HepG2 (cell line): ENCODE measurements at regions not wholly inside any gene's neighbourhood (a gene's known extent, or its start where the extent isn't known, plus 50 kb on each side); places are given as distances from the start of the nearest gene placed in this dataset.

Experiments used
- ARNTL ChIP-seq: sonication (generic); formaldehyde crosslinking; IDR thresholded peaks from 2 replicates; pipeline ENCODE4 v1.4.0; 2020; ENCODE audit warnings: mild to moderate bottlenecking, missing genetic modification reagents
- BCL3 ChIP-seq: sonication (generic); formaldehyde crosslinking; IDR thresholded peaks from 2 replicates; pipeline ENCODE4 v1.5.1; 2020; ENCODE audit warnings: mild to moderate bottlenecking, missing genetic modification reagents, moderate library complexity
- CBFB ChIP-seq: sonication (generic); formaldehyde crosslinking; IDR thresholded peaks from 2 replicates; pipeline ENCODE4 v1.4.0; 2020; ENCODE audit warnings: missing genetic modification reagents
- FOXP1 ChIP-seq, 2 experiments: fragments of 450-650 bp in 1 of 2; IDR thresholded peaks; 2 replicates each; pipeline ENCODE4 v1.6.1; 2017 to 2018; ENCODE audit warnings: antibody characterized with exemption in 1 of 2
- ONECUT2 ChIP-seq: sonication (generic); formaldehyde crosslinking; IDR thresholded peaks from 2 replicates; pipeline ENCODE4 v1.4.0; 2020; ENCODE audit warnings: missing genetic modification reagents
- RBM22 ChIP-seq: fragments of 200-400 bp; formaldehyde crosslinking; optimal IDR thresholded peaks from 2 replicates; pipeline ENCODE3; 2017; ENCODE audit warnings: mild to moderate bottlenecking, low read length, moderate library complexity
- RXRA ChIP-seq: sonication (generic); formaldehyde crosslinking; IDR thresholded peaks from 2 replicates; pipeline ENCODE4 v1.5.1; 2020; ENCODE audit warnings: missing genetic modification reagents
- SKI ChIP-seq: fragments of 450-650 bp; IDR thresholded peaks from one replicate; pipeline ENCODE4 v1.6.1; 2018; ENCODE audit warnings: mild to moderate bottlenecking; ENCODE audit not compliant: partially characterized antibody
- TCF7 ChIP-seq: sonication (generic); IDR thresholded peaks from 2 replicates; pipeline ENCODE4 v1.6.1; 2016; ENCODE audit warnings: antibody characterized with exemption, low read depth
- THYN1 ChIP-seq: sonication (generic); formaldehyde crosslinking; IDR thresholded peaks from 2 replicates; pipeline ENCODE4 v1.8.1; 2023; ENCODE audit warnings: low read depth, mild to moderate bottlenecking, moderate library complexity, missing genetic modification reagents, borderline replicate concordance
- ZBTB43 ChIP-seq: sonication (generic); formaldehyde crosslinking; conservative IDR thresholded peaks from 2 replicates; pipeline ENCODE4 v1.4.0; 2020; ENCODE audit warnings: missing genetic modification reagents
- ZFX ChIP-seq: sonication (generic); formaldehyde crosslinking; IDR thresholded peaks from 2 replicates; pipeline ENCODE4 v1.4.0; 2020; ENCODE audit warnings: mild to moderate bottlenecking, low read depth, missing genetic modification reagents, moderate library complexity
- ZKSCAN1 ChIP-seq: fragments of 150-350 bp; IDR thresholded peaks from 2 replicates; pipeline ENCODE4 v1.6.1; 2014; ENCODE audit warnings: low read length
- ZMAT5 ChIP-seq: sonication (generic); formaldehyde crosslinking; IDR thresholded peaks from 2 replicates; pipeline ENCODE4 v1.5.0; 2020; ENCODE audit warnings: mild to moderate bottlenecking, low read depth, missing genetic modification reagents, borderline replicate concordance
- ZNF101 ChIP-seq: sonication (generic); formaldehyde crosslinking; IDR thresholded peaks from 2 replicates; pipeline ENCODE4 v1.4.0; 2020; ENCODE audit warnings: mild to moderate bottlenecking, low read depth, missing genetic modification reagents, borderline replicate concordance
- ZNF235 ChIP-seq: sonication (generic); formaldehyde crosslinking; IDR thresholded peaks from 2 replicates; pipeline ENCODE4 v1.8.1; 2023; ENCODE audit warnings: mild to moderate bottlenecking, missing genetic modification reagents, borderline replicate concordance
- ZNF274 ChIP-seq: sonication (generic); formaldehyde crosslinking; IDR thresholded peaks from 2 replicates; pipeline ENCODE4 v1.5.1; 2020; ENCODE audit warnings: mild to moderate bottlenecking, missing genetic modification reagents
- ZNF296 ChIP-seq: sonication (generic); formaldehyde crosslinking; conservative IDR thresholded peaks from 2 replicates; pipeline ENCODE4 v1.5.0; 2020; ENCODE audit warnings: mild to moderate bottlenecking, missing genetic modification reagents
- ZNF335 ChIP-seq: sonication (generic); formaldehyde crosslinking; IDR thresholded peaks from 2 replicates; pipeline ENCODE4 v1.4.0; 2020; ENCODE audit warnings: missing genetic modification reagents
- ZNF569 ChIP-seq: sonication (generic); formaldehyde crosslinking; IDR thresholded peaks from 2 replicates; pipeline ENCODE4 v1.5.0; 2020; ENCODE audit warnings: mild to moderate bottlenecking, missing genetic modification reagents, moderate library complexity, borderline replicate concordance
- ZNF749 ChIP-seq: sonication (generic); formaldehyde crosslinking; IDR thresholded peaks from 2 replicates; pipeline ENCODE4 v1.8.0; 2022; ENCODE audit warnings: mild to moderate bottlenecking, missing genetic modification reagents, moderate library complexity, borderline replicate concordance
- ZSCAN30 ChIP-seq: sonication (generic); formaldehyde crosslinking; IDR thresholded peaks from 2 replicates; pipeline ENCODE4 v1.5.0; 2020; ENCODE audit warnings: mild to moderate bottlenecking, missing genetic modification reagents
- TF ChIP-seq, protein P1 (sequence below): sonication (generic); formaldehyde crosslinking; IDR thresholded peaks from 2 replicates; pipeline ENCODE4 v1.4.0; 2020; ENCODE audit warnings: missing genetic modification reagents; ENCODE audit errors: not compliant biosample characterization
- TF ChIP-seq, protein P2 (sequence below): sonication (generic); formaldehyde crosslinking; IDR thresholded peaks from 2 replicates; pipeline ENCODE4 v1.4.0; 2020; ENCODE audit warnings: missing genetic modification reagents, borderline replicate concordance

DNA sequence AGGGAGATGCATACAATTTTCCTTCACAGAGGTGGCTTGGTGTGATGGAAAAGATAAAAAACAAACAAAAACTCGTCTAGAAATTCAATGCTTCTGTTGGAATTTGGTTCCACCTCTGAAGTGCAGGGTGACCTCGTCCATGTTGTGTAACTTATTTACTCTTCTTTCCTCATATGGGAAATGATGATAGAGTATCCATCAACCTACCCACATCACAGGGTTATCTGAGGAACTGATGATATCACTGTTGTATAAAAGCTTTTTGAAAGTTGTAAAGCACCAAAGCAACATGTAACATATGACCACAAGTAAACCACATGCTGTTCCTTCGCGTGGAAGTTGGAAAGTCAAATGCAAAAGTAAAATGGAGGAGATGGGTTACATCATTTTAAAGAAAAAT, 212.0 kb upstream of the SGK1 start (continued):
- TF ChIP-seq THYN1 (no peak), ZNF569 (CRISPR knock-in tag) (no peak), ZKSCAN1 (no peak), ZNF749 (CRISPR knock-in tag) (no peak), ZNF101 (CRISPR knock-in tag) (no peak), ONECUT2 (no peak), RXRA (CRISPR knock-in tag) (no peak; the same call in 1 of the 2 replicates), BCL3 (CRISPR knock-in tag) (no peak), RBM22 (no peak), CBFB (CRISPR knock-in tag) (peak; percentile 97), ZNF235 (CRISPR knock-in tag) (no peak), ZNF335 (CRISPR knock-in tag) (no peak), ZNF296 (CRISPR knock-in tag) (no peak), ARNTL (no peak), ZMAT5 (CRISPR knock-in tag) (no peak), ZBTB43 (CRISPR knock-in tag) (no peak), ZNF274 (no peak), TCF7 (peak; percentile 92), ZSCAN30 (CRISPR knock-in tag) (no peak), SKI (peak; percentile 60), ZFX (CRISPR knock-in tag) (no peak), FOXP1 (IDR thresholded peaks at IDR 0.05) (peak; percentile 38; the same call in 1 of the 2 replicates), FOXP1 (CRISPR knock-in tag; IDR thresholded peaks at IDR 0.05) (peak; percentile 83)
- TF ChIP-seq, protein P1, sequence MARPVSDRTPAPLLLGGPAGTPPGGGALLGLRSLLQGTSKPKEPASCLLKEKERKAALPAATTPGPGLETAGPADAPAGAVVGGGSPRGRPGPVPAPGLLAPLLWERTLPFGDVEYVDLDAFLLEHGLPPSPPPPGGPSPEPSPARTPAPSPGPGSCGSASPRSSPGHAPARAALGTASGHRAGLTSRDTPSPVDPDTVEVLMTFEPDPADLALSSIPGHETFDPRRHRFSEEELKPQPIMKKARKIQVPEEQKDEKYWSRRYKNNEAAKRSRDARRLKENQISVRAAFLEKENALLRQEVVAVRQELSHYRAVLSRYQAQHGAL (CRISPR knock-in tag), result no peak
- TF ChIP-seq, protein P2, sequence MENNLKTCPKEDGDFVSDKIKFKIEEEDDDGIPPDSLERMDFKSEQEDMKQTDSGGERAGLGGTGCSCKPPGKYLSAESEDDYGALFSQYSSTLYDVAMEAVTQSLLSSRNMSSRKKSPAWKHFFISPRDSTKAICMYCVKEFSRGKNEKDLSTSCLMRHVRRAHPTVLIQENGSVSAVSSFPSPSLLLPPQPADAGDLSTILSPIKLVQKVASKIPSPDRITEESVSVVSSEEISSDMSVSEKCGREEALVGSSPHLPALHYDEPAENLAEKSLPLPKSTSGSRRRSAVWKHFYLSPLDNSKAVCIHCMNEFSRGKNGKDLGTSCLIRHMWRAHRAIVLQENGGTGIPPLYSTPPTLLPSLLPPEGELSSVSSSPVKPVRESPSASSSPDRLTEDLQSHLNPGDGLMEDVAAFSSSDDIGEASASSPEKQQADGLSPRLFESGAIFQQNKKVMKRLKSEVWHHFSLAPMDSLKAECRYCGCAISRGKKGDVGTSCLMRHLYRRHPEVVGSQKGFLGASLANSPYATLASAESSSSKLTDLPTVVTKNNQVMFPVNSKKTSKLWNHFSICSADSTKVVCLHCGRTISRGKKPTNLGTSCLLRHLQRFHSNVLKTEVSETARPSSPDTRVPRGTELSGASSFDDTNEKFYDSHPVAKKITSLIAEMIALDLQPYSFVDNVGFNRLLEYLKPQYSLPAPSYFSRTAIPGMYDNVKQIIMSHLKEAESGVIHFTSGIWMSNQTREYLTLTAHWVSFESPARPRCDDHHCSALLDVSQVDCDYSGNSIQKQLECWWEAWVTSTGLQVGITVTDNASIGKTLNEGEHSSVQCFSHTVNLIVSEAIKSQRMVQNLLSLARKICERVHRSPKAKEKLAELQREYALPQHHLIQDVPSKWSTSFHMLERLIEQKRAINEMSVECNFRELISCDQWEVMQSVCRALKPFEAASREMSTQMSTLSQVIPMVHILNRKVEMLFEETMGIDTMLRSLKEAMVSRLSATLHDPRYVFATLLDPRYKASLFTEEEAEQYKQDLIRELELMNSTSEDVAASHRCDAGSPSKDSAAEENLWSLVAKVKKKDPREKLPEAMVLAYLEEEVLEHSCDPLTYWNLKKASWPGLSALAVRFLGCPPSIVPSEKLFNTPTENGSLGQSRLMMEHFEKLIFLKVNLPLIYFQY (CRISPR knock-in tag), result no peak
